22Rv1 (cell line): ENCODE measurements at regions not wholly inside any gene's neighbourhood (a gene's known extent, or its start where the extent isn't known, plus 50 kb on each side); places are given as distances from the start of the nearest gene placed in this dataset.
"Not testable (repeated sequence)": the region's sequence is repeated elsewhere in the genome, so short reads cannot be mapped to it uniquely, and the experiment has no call there.

Experiments
- CTCF ChIP-seq: fragments of 450-650 bp; IDR thresholded peaks from 2 replicates; pipeline ENCODE4 v1.5.1; 2017; ENCODE audit warnings: mild to moderate bottlenecking
- ZFX ChIP-seq: fragments of 450-650 bp; IDR thresholded peaks from 2 replicates; pipeline ENCODE4 v1.6.1; 2017; ENCODE audit warnings: antibody characterized with exemption, borderline replicate concordance

DNA sequence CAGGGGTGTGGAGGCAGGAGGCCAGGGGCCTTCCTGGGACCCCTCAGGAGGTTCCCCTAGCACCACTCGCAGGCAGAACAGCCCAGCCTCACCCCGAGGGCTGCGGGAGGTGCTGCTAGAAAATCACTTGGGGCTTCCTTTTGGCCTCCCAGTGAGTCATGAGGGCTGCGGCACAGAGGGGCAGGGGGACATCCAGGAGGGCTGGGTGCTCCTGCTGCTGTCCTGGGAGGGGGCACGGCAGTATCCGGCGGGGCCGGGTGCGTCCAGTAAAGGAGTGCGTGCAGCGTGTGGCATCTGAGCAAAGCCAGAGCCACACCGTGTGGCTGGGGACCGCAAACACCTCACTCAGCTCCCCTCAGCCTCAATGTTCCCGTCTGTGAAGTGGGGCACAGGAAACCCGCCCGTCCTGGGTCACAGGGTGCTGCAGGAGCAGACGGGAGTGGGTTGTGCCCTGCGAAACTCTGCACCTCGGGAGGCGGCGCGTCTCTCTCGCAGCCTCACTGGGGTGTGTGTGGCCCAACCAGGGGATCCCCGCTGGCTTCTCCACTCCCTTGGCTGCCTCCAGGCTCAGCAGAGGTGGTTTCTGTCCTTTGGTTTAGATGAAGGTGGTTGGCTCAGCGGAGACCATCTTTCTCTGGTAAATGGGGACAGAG lies 117.3 kb upstream of the ZNF469 start:
- TF ChIP-seq CTCF, ZFX: not testable (repeated sequence)
